BE2C (cell line): ENCODE measurements at regions not wholly inside any gene's neighbourhood (a gene's known extent, or its start where the extent isn't known, plus 50 kb on each side); places are given as distances from the start of the nearest gene placed in this dataset.

Experiments
- DNase-seq: peaks from one replicate; pipeline ENCODE4 v3.0.0-alpha.2; 2020
- H3K27me3 ChIP-seq: fragments of 250-450 bp; sonication (Bioruptor Pico); 2 replicates; pipeline ENCODE4 v1.5.1; 2020; ENCODE audit warnings: mild to moderate bottlenecking
- H3K36me3 ChIP-seq: fragments of 250-450 bp; sonication (Bioruptor Pico); 2 replicates; pipeline ENCODE4 v1.5.1; 2020; ENCODE audit warnings: mild to moderate bottlenecking
- H3K4me1 ChIP-seq: fragments of 250-450 bp; sonication (Bioruptor Pico); 2 replicates; pipeline ENCODE4 v1.5.1; 2020
- H3K4me3 ChIP-seq: 2 replicates; pipeline ENCODE4 v1.5.1; 2011; ENCODE audit warnings: low read depth, low read length
- H3K9me3 ChIP-seq: fragments of 250-450 bp; sonication (Bioruptor Pico); 2 replicates; pipeline ENCODE4 v1.5.1; 2020
- CTCF ChIP-seq: IDR thresholded peaks from 2 replicates; pipeline ENCODE4 v1.5.1; 2012; ENCODE audit warnings: mild to moderate bottlenecking, low read depth, low read length

DNA sequence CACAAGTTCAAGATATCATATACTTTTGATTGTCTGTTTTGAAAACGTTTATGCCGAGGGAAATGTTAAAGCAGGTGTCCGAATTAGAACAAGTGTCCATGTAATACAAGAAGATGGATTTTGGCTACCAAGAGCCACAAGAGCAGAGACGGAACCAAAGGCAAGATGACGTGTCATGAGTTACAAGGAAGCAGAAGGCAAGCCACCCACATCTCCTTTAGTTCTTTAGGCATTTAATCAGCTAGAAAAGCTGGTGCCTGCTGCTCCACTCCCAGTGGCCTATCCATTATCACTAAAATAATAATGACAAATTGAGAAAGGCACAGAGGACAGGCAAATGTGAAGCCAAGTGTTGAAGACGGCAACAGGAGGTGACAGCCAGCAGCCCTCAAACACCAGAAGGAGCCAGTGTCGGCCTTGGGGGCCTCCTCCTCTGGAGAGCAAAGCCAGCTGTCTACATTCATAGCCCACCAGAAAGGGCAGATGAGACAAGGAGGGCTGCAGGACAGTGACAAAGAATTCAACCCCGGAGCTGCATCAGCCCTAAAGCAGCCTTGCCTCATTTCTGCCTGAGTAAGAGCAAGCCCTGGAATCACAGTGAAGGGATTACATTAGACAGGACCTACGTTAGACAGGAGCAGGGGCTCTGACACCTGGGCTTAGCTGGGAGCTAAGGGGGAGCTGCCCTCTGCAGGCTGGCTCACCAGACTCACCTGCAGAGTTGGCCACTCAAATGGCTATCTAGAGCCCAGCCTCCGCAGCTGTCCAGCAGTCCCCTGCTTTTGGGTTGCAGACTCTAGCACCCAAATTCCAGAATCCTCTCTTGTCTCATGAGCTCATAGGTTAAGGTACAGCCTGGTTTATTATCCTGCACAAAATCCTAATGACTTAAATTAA lies 569.9 kb downstream of the UQCRFS1 start:
- Histone ChIP-seq H3K27me3 (no peaks in the 10 kb centered on the region), H3K4me1 (no peaks in the 10 kb centered on the region), H3K9me3 (no peaks in the 10 kb centered on the region; the same call in 1 of the 2 replicates), H3K4me3 (no peak overlapping the region), H3K36me3 (no peaks in the 10 kb centered on the region)
- DNase-seq = no peak
- TF ChIP-seq CTCF = no peak

DNA sequence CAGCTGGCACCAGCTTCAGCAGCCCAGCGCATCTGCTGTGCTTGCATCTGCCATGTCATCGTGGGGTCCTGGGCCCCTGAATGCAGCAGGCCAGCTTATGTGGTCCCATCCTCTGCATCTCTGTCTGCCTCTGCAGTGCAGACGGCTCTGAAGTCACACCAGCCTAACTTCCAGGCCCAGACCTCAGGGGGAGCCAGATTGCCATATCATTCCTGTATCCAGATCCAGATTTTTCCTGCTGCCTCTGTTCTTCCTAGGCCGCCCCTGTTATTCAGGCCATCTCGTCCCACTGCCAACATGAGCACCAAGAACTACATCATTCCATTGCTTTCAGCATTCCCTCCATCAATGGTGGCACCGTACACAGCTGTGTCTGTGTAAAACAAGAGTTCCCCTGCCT lies 571.6 kb downstream of the UQCRFS1 start:
- Histone ChIP-seq H3K36me3 (no peaks in the 10 kb centered on the region), H3K9me3 (no peaks in the 10 kb centered on the region; the same call in 1 of the 2 replicates), H3K4me1 (no peaks in the 10 kb centered on the region), H3K27me3 (no peaks in the 10 kb centered on the region), H3K4me3 (no peak overlapping the region)
- DNase-seq = no peak
- no peak for TF ChIP-seq CTCF

DNA sequence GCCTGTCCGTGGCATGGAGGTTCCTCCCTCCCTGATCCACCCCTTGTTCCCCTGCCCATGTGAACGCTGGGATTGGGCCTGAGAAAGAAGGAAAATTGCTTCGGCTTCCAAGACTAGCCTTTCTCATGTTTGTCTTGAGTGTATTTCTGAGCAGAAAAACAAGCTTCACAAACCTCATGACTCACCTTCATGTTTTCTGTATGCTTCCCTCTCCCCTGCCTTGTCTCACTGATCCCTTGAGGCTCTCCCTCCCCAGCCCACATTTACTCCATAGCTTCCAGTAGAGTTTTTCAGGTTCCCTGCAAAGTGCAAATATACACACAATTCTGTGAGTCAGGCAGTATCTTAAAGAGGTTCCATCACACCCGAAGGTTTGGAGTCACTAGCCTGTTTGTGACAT lies 572.4 kb downstream of the UQCRFS1 start:
- DNase-seq = no peak
- TF ChIP-seq CTCF = no peak

GRCh38 chr19:28638445-28638844 lies 574.5 kb downstream of the UQCRFS1 start:
- TF ChIP-seq CTCF = no peak
- DNase-seq = no peak
- H3K27me3 ChIP-seq = no peaks in the 10 kb centered on the region
- H3K9me3 ChIP-seq = no peaks in the 10 kb centered on the region; the same call in 1 of the 2 replicates
- H3K36me3 ChIP-seq = no peaks in the 10 kb centered on the region
- H3K4me1 ChIP-seq = no peaks in the 10 kb centered on the region
- H3K4me3 ChIP-seq = no peak overlapping the region

More for the DNA sequence above, 572.4 kb downstream of the UQCRFS1 start:
- Histone ChIP-seq H3K36me3 (no peaks in the 10 kb centered on the region), H3K4me1 (no peaks in the 10 kb centered on the region), H3K9me3 (no peaks in the 10 kb centered on the region; the same call in 1 of the 2 replicates), H3K4me3 (no peak overlapping the region), H3K27me3 (no peaks in the 10 kb centered on the region)

DNA sequence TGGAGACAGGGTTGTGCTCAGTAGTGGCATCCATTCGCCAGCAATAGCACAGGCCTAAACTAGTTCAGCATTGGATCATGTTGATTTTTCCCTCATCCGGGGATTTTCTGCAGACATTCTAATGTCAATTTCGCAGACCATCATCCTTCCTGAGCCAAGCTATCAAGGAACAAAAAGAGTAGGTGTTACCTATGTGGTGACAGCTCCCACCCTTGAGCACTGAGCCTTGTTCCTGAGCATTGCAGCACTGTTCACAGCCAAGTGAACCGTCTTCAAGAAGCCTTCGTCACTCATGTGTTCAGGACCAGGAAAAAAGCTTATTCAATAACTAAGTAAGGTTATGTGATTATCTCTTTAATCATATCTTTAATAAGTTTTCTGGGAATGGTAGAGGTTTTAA lies 576.2 kb downstream of the UQCRFS1 start:
- H3K9me3 ChIP-seq = no peaks in the 10 kb centered on the region
- no peak for TF ChIP-seq CTCF
- no peaks in the 10 kb centered on the region for H3K36me3 ChIP-seq
- no peak for DNase-seq
- no peaks in the 10 kb centered on the region for H3K27me3 ChIP-seq
- no peaks in the 10 kb centered on the region for H3K4me1 ChIP-seq
- no peak overlapping the region for H3K4me3 ChIP-seq

DNA sequence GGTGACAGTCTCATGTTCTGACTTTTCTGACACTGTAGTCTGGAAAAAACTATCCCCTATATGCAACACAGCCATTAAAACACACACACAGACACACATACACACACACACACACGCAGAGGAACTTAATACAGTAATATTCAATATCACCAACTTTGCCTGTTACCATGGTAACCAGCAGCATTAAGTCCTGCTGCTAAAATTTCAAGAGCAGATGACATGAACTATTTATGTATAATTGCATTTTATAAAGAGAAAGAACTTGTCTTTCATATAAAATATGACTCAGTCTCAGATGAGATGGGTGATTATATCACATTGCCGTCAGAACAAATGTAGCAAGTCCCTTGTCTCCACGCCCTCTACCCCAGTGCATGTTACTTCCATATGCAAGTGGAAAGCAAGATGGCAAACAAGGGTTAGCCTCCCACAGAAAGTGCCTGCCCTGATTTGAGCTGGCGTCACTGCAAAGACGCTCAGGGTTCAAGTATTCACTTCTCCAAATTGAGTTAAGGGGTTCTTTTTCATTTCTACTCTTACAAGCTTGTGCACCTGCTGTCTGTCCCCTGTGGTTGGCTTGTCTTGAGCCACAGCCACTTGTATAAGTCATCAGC lies 576.8 kb downstream of the UQCRFS1 start:
- no peak for TF ChIP-seq CTCF

More for the DNA sequence above, 576.8 kb downstream of the UQCRFS1 start:
- no peaks in the 10 kb centered on the region for H3K27me3 ChIP-seq
- no peaks in the 10 kb centered on the region for H3K4me1 ChIP-seq
- no peak for DNase-seq
- H3K36me3 ChIP-seq = no peaks in the 10 kb centered on the region
- no peaks in the 10 kb centered on the region for H3K9me3 ChIP-seq
- no peak overlapping the region for H3K4me3 ChIP-seq
